Neural cell (in vitro differentiated cells): ENCODE measurements at regions not wholly inside any gene's neighbourhood (a gene's known extent, or its start where the extent isn't known, plus 50 kb on each side); places are given as distances from the start of the nearest gene placed in this dataset.

Experiments
- POLR2AphosphoS5 ChIP-seq: IDR thresholded peaks from 2 replicates; pipeline ENCODE4 v1.6.1; 2012
- REST ChIP-seq: IDR thresholded peaks from 2 replicates; pipeline ENCODE4 v1.6.1; 2012; ENCODE audit warnings: borderline replicate concordance
- TF ChIP-seq, protein P1 (sequence below): fragments of 450-650 bp; IDR thresholded peaks from 2 replicates; pipeline ENCODE4 v1.5.1; 2014; ENCODE audit warnings: antibody characterized with exemption, mild to moderate bottlenecking, moderate library complexity; ENCODE audit not compliant: poor library complexity, severe bottlenecking

GRCh38 chr4:149927514-149927913, 111.9 kb upstream of the IQCM start:
- TF ChIP-seq, protein P1, sequence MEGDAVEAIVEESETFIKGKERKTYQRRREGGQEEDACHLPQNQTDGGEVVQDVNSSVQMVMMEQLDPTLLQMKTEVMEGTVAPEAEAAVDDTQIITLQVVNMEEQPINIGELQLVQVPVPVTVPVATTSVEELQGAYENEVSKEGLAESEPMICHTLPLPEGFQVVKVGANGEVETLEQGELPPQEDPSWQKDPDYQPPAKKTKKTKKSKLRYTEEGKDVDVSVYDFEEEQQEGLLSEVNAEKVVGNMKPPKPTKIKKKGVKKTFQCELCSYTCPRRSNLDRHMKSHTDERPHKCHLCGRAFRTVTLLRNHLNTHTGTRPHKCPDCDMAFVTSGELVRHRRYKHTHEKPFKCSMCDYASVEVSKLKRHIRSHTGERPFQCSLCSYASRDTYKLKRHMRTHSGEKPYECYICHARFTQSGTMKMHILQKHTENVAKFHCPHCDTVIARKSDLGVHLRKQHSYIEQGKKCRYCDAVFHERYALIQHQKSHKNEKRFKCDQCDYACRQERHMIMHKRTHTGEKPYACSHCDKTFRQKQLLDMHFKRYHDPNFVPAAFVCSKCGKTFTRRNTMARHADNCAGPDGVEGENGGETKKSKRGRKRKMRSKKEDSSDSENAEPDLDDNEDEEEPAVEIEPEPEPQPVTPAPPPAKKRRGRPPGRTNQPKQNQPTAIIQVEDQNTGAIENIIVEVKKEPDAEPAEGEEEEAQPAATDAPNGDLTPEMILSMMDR = no peak
- TF ChIP-seq POLR2AphosphoS5 (no peak), REST (no peak)
